Fibroblast of lung (primary cell): ENCODE measurements at regions not wholly inside any gene's neighbourhood (a gene's known extent, or its start where the extent isn't known, plus 50 kb on each side); places are given as distances from the start of the nearest gene placed in this dataset.

ENCODE experiments used
- DNase-seq, 2 donors: peaks; one replicate each; pipeline versions ENCODE4 v3.0.0 to v3.0.0-alpha.2; 2010; ENCODE audit warnings: low read depth in 2 of 2
- H2AFZ ChIP-seq: 2 replicates; pipeline ENCODE4 v1.5.1; 2012; ENCODE audit warnings: low read length, control low read depth, inconsistent platforms
- H3K27ac ChIP-seq: 2 replicates; pipeline ENCODE4 v1.5.1; 2011; ENCODE audit warnings: low read length, control low read depth; ENCODE audit not compliant: insufficient read depth
- H3K27me3 ChIP-seq: 2 replicates; pipeline ENCODE4 v1.5.1; 2011; ENCODE audit warnings: mild to moderate bottlenecking, low read length; ENCODE audit not compliant: control insufficient read depth, insufficient read depth
- H3K36me3 ChIP-seq: 2 replicates; pipeline ENCODE4 v1.5.1; 2011; ENCODE audit warnings: low read length; ENCODE audit not compliant: control insufficient read depth, insufficient read depth
- H3K4me1 ChIP-seq: 2 replicates; pipeline ENCODE4 v1.5.1; 2011; ENCODE audit warnings: low read length; ENCODE audit not compliant: control insufficient read depth, insufficient read depth; ENCODE audit errors: extremely low read depth
- H3K4me2 ChIP-seq: 2 replicates; pipeline ENCODE4 v1.5.1; 2011; ENCODE audit warnings: low read length, control low read depth; ENCODE audit not compliant: insufficient read depth; ENCODE audit errors: extremely low read depth
- H3K4me3 ChIP-seq, 4 experiments: fragments of 200-600 bp in 1 of 4; sonication (generic) in 1 of 4; replicated peaks in 1 of 4; 2 replicates each; pipeline ENCODE4 v1.5.1; 2011 to 2016; ENCODE audit warnings: low read length in 4 of 4, low read depth in 3 of 4, mild to moderate bottlenecking in 3 of 4, control low read depth in 2 of 4, inconsistent platforms in 1 of 4, mixed read lengths in 1 of 4; ENCODE audit not compliant: insufficient read depth in 1 of 4; ENCODE audit errors: control extremely low read depth in 1 of 4
- H3K79me2 ChIP-seq: 2 replicates; pipeline ENCODE4 v1.5.1; 2012; ENCODE audit warnings: mild to moderate bottlenecking, low read length, inconsistent platforms; ENCODE audit not compliant: control insufficient read depth, insufficient read depth
- H3K9ac ChIP-seq: 2 replicates; pipeline ENCODE4 v1.5.1; 2011; ENCODE audit warnings: mild to moderate bottlenecking, low read length, control low read depth; ENCODE audit not compliant: insufficient read depth
- H3K9me3 ChIP-seq: 2 replicates; pipeline ENCODE4 v1.5.1; 2012; ENCODE audit warnings: low read depth, low read length; ENCODE audit not compliant: control insufficient read depth, insufficient read depth
- H4K20me1 ChIP-seq: 2 replicates; pipeline ENCODE4 v1.5.1; 2011; ENCODE audit warnings: low read length; ENCODE audit not compliant: control insufficient read depth, insufficient read depth; ENCODE audit errors: extremely low read depth
- EZH2 ChIP-seq: IDR thresholded peaks from 2 replicates; pipeline ENCODE4 v1.5.1; 2012; ENCODE audit warnings: low read length, control low read depth, mild to moderate bottlenecking; ENCODE audit errors: missing control alignments
- TF ChIP-seq, protein P1 (sequence below), 2 donors: IDR thresholded peaks in 1 of 2; conservative IDR thresholded peaks in 1 of 2; 1 replicate in 1 of 2; 2 replicates in 1 of 2; pipeline ENCODE4 v1.5.1; 2011 to 2012; ENCODE audit warnings: low read length in 2 of 2, control low read depth in 1 of 2, inconsistent platforms in 1 of 2, low read depth in 1 of 2, mild to moderate bottlenecking in 1 of 2

DNA sequence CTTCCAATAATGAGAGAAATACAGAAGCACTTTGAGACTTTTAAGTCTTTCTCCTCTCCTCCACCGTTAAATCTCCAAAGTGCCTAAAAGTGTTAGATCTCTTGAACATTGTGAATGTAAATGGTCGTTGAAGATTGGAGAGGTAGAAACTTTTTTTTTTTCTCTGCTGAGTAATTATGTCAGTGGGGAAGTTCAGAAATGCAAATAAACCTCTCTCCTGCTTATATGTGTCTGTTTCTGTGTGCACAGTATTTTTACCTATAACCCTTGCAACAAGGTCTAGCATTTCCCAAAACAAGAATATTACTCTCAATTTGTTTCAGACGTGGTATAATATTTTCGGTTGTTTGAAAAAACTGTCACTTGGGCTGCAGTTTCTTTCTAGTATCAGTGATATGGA is 833.6 kb upstream of the CDH8 start:
- no peaks in the 10 kb centered on the region for H3K4me1 ChIP-seq
- H3K27ac ChIP-seq: no peak overlapping the region
- no peak for TF ChIP-seq EZH2
- TF ChIP-seq, protein P1, sequence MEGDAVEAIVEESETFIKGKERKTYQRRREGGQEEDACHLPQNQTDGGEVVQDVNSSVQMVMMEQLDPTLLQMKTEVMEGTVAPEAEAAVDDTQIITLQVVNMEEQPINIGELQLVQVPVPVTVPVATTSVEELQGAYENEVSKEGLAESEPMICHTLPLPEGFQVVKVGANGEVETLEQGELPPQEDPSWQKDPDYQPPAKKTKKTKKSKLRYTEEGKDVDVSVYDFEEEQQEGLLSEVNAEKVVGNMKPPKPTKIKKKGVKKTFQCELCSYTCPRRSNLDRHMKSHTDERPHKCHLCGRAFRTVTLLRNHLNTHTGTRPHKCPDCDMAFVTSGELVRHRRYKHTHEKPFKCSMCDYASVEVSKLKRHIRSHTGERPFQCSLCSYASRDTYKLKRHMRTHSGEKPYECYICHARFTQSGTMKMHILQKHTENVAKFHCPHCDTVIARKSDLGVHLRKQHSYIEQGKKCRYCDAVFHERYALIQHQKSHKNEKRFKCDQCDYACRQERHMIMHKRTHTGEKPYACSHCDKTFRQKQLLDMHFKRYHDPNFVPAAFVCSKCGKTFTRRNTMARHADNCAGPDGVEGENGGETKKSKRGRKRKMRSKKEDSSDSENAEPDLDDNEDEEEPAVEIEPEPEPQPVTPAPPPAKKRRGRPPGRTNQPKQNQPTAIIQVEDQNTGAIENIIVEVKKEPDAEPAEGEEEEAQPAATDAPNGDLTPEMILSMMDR (conservative IDR thresholded peaks at IDR 0.05 in 1 of 2, IDR thresholded peaks at IDR 0.05 in 1 of 2; ENCODE audit: low read depth in 1 of 2, low read length in 2 of 2): no peak
- DNase-seq: no peak
- no peak overlapping the region for H3K4me3 ChIP-seq
- no peak overlapping the region for H3K4me2 ChIP-seq
- H3K79me2 ChIP-seq: no peaks in the 10 kb centered on the region
- H3K27me3 ChIP-seq: no peaks in the 10 kb centered on the region
- H2AFZ ChIP-seq: no peak overlapping the region
- H3K9ac ChIP-seq: no peak overlapping the region
- no peaks in the 10 kb centered on the region for H3K36me3 ChIP-seq
- H4K20me1 ChIP-seq: no peaks in the 10 kb centered on the region
- H3K9me3 ChIP-seq: no peaks in the 10 kb centered on the region

- DNase-seq: no peak
Observed at GRCh38 chr16:62863139-62863538, 826.9 kb upstream of the CDH8 start.

DNA sequence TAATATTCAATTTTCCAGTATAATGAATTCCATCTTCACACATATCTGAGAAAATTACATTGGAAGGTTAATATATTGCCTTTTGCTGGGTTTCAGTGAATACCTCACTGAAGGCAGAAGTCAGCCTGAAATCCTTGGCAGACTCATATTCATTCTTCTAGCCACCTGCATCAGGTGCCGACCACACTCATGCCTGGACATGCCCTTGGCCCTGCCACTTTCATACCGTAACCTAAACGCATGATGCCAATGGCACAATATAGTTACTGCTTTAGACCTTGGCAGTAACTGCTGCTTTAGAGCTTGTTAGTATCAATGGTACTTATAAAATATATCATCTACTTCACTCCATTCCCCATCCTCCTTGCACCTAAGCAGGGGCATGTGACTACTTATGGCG is 817.6 kb upstream of the CDH8 start:
- Histone ChIP-seq H3K4me1 (no peaks in the 10 kb centered on the region), H3K79me2 (no peaks in the 10 kb centered on the region), H3K27ac (no peak overlapping the region), H2AFZ (no peak overlapping the region), H4K20me1 (no peaks in the 10 kb centered on the region), H3K27me3 (no peaks in the 10 kb centered on the region), H3K36me3 (no peaks in the 10 kb centered on the region), H3K4me2 (no peak overlapping the region), H3K9me3 (no peaks in the 10 kb centered on the region), H3K9ac (no peak overlapping the region), H3K4me3 (no peak overlapping the region)
- TF ChIP-seq EZH2: no peak
- TF ChIP-seq, protein P1 (conservative IDR thresholded peaks at IDR 0.05 in 1 of 2, IDR thresholded peaks at IDR 0.05 in 1 of 2; ENCODE audit: low read depth in 1 of 2, low read length in 2 of 2): no peak
- no peak for DNase-seq

More at GRCh38 chr16:62863139-62863538, 826.9 kb upstream of the CDH8 start:
- no peak overlapping the region for H3K9ac ChIP-seq
- H3K4me2 ChIP-seq: no peak overlapping the region
- H3K9me3 ChIP-seq: no peaks in the 10 kb centered on the region
- no peaks in the 10 kb centered on the region for H3K79me2 ChIP-seq
- no peaks in the 10 kb centered on the region for H4K20me1 ChIP-seq
- no peaks in the 10 kb centered on the region for H3K4me1 ChIP-seq
- H2AFZ ChIP-seq: no peak overlapping the region
- no peaks in the 10 kb centered on the region for H3K36me3 ChIP-seq
- H3K27ac ChIP-seq: no peak overlapping the region
- no peak overlapping the region for H3K4me3 ChIP-seq
- TF ChIP-seq, protein P1 (conservative IDR thresholded peaks at IDR 0.05 in 1 of 2, IDR thresholded peaks at IDR 0.05 in 1 of 2; ENCODE audit: low read depth in 1 of 2, low read length in 2 of 2): no peak
- TF ChIP-seq EZH2: no peak
- H3K27me3 ChIP-seq: no peaks in the 10 kb centered on the region
